Heart left ventricle (tissue), 13 donors: ENCODE measurements at regions not wholly inside any gene's neighbourhood (a gene's known extent, or its start where the extent isn't known, plus 50 kb on each side); places are given as distances from the start of the nearest gene placed in this dataset.

ENCODE experiments used
- CTCF ChIP-seq, 12 donors: fragments of 200-600 bp; sonication (generic) in 4 of 12; IDR thresholded peaks; one replicate each; pipeline versions ENCODE4 v1.5.0 to v1.8.0; 2018 to 2022; ENCODE audit warnings: antibody characterized with exemption in 12 of 12, mild to moderate bottlenecking in 5 of 12
- POLR2A ChIP-seq, 2 donors: fragments of 450-650 bp; IDR thresholded peaks; one replicate each; pipeline ENCODE4 v1.6.1; 2017; ENCODE audit warnings: antibody characterized with exemption in 2 of 2, mild to moderate bottlenecking in 2 of 2, moderate library complexity in 2 of 2
- donor health status: ischemic (EF 13 %, LVEDD 7.1; RV severe dilation, severe dysfunction).
- donor health status: DM: no; HTN: yes; CAD: no.
- donor health status: DM: no; HTN: no; CAD: no.
- donor health status: ischemic (EF 25% LVEDD 6.9; RV normal size, moderate dysfunction).
- donor health status: ischemic (EF 25% LVEDD 5.7; RV mildly dilated, moderate dysfunction).
- donor health status: ischemic (EF 35%, LVEDD 5.7; RV mildly dilated, moderate dysfunction).
- donor health status: nonischemic (EF 11% LVEDD 7.7; RV severe dilation, severe dysfunction).
- donor health status: DM: yes; HTN: yes; CAD: no.
- donor health status: PGD.
- donor health status: ischemic (EF 29% LVEDD 5.4; RV normal size, mild dysfunction).
- donor health status: nonischemic (EF 23%, LVEDD 6.1; RV moderate dilation, normal function).

GRCh38 chr7:15007507-15007906 is 105.0 kb upstream of the DGKB start:
- TF ChIP-seq CTCF (IDR thresholded peaks at IDR 0.05), result no peak
- no peak for TF ChIP-seq POLR2A (IDR thresholded peaks at IDR 0.05)
